Coronary artery (tissue), 2 donors: ENCODE measurements at regions not wholly inside any gene's neighbourhood (a gene's known extent, or its start where the extent isn't known, plus 50 kb on each side); places are given as distances from the start of the nearest gene placed in this dataset.

Experiments
- DNase-seq: peaks from one replicate; pipeline ENCODE4 v3.0.0-alpha.2; 2017; ENCODE audit warnings: low spot score
- H3K27ac ChIP-seq, 2 donors: fragments of 200-600 bp; sonication (generic); one replicate each; pipeline ENCODE4 v1.5.1; 2016 to 2019
- H3K4me3 ChIP-seq: fragments of 200-600 bp; sonication (generic); 2 replicates; pipeline ENCODE4 v1.5.1; 2016; ENCODE audit warnings: mild to moderate bottlenecking, moderate library complexity
- CTCF ChIP-seq: fragments of 200-600 bp; sonication (generic); IDR thresholded peaks from one replicate; pipeline ENCODE4 v1.5.1; 2019; ENCODE audit warnings: antibody characterized with exemption

GRCh38 chr3:144185276-144185675, 213.7 kb downstream of the DIPK2A start:
- no peak for TF ChIP-seq CTCF
- H3K27ac ChIP-seq, result no peak overlapping the region
- DNase-seq, result no peak
- H3K4me3 ChIP-seq, result no peak overlapping the region

- TF ChIP-seq CTCF, result no peak
- DNase-seq, result no peak
- Histone ChIP-seq H3K27ac (no peak overlapping the region), H3K4me3 (no peak overlapping the region)
Measured at GRCh38 chr3:144187531-144188210, 216.0 kb downstream of the DIPK2A start.

- no peak overlapping the region for H3K27ac ChIP-seq
- no peak for DNase-seq
- H3K4me3 ChIP-seq, result no peak overlapping the region
- TF ChIP-seq CTCF, result no peak
Measured at GRCh38 chr3:144189044-144189443, 217.4 kb downstream of the DIPK2A start.

GRCh38 chr3:144197116-144197515, 225.5 kb downstream of the DIPK2A start:
- Histone ChIP-seq H3K4me3 (no peak overlapping the region), H3K27ac (no peak overlapping the region)
- DNase-seq, result no peak
- TF ChIP-seq CTCF, result no peak

GRCh38 chr3:144197582-144197981, 226.0 kb downstream of the DIPK2A start:
- DNase-seq, result no peak
- Histone ChIP-seq H3K4me3 (no peak overlapping the region), H3K27ac (no peak overlapping the region)
- no peak for TF ChIP-seq CTCF

GRCh38 chr3:144200004-144200403, 228.4 kb downstream of the DIPK2A start:
- no peak overlapping the region for H3K27ac ChIP-seq
- no peak for TF ChIP-seq CTCF
- H3K4me3 ChIP-seq, result no peak overlapping the region
- DNase-seq, result no peak

- no peak for DNase-seq
- no peak for TF ChIP-seq CTCF
- Histone ChIP-seq H3K4me3 (no peak overlapping the region), H3K27ac (no peak overlapping the region)
Measured at GRCh38 chr3:144200466-144200865, 228.8 kb downstream of the DIPK2A start.
